ENCODE measurements at regions not wholly inside any gene's neighbourhood (a gene's known extent, or its start where the extent isn't known, plus 50 kb on each side); places are given as distances from the start of the nearest gene placed in this dataset.

DNA sequence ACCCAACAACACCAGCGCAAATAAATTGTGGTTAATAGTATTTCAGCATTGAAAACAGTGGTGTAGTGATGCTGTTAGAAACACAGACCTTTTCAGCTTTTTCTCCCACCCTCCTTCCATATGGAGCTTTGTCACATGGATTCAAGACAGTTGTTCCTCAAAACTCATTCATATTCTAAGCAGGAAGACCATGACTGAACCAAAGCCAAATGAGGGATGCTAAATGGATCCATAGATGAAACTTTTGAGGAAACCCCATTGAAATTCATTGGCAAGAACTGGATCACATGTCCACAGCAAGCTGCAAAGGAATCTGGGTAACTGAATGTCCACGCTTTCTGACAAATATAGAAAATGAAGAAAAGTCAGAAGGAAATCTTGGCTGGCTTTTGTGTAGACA lies 615.1 kb upstream of the NETO1 start:
- H3K4me3 ChIP-seq, result no peak overlapping the region
- no peaks in the 10 kb centered on the region for H3K36me3 ChIP-seq
- TF ChIP-seq CTCF (IDR thresholded peaks at IDR 0.05), result no peak
- no peaks in the 10 kb centered on the region for H3K9me3 ChIP-seq
- ATAC-seq (no peak), DNase-seq (no peak), FAIRE-seq (no peak)
- no peak overlapping the region for H3K27ac ChIP-seq
- no peaks in the 10 kb centered on the region for H3K4me1 ChIP-seq
- no peaks in the 10 kb centered on the region for H3K27me3 ChIP-seq
- intact Hi-C loops (cut with DNase I), result no loop called here
- 74 to 90% methylated on average over 2 of the region's 2 CpGs for WGBS, 2 donors

DNA sequence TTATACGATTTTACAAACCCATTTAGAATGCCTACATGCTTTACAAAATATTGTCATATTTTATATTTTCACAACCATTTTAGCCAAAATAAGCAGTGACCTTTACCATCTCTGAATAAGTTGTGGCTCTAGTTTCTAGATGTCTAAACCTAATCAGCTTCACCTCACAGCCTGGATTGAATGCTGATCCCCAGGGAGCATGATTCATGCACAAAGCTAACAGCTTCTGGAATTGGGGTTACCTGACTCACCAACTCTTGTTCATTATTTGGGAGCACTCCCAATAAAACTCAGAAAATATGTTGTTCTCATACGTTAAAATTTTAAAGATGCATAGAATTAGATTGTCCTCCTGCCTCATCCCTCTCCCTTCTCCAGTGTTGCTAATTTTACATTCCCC lies 611.7 kb upstream of the NETO1 start:
- Histone ChIP-seq H3K27ac (no peak overlapping the region), H3K4me3 (no peak overlapping the region), H3K9me3 (no peaks in the 10 kb centered on the region), H3K4me1 (no peaks in the 10 kb centered on the region), H3K27me3 (no peaks in the 10 kb centered on the region), H3K36me3 (no peaks in the 10 kb centered on the region)
- ATAC-seq (no peak), DNase-seq (no peak), FAIRE-seq (no peak)
- no peak for TF ChIP-seq CTCF (IDR thresholded peaks at IDR 0.05)
- WGBS, 2 donors, result 47 to 57% methylated on average over 2 of the region's 2 CpGs
- intact Hi-C loops (cut with DNase I), result no loop called here

GRCh38 chr18:73478191-73478590 lies 610.4 kb upstream of the NETO1 start:
- DNase-seq (no peak), ATAC-seq (no peak), FAIRE-seq (no peak)
- H3K4me1 ChIP-seq, result no peaks in the 10 kb centered on the region
- WGBS, 2 donors, result 59 to 82% methylated on average over 2 of the region's 2 CpGs
- intact Hi-C loops (cut with DNase I), result no loop called here
- no peaks in the 10 kb centered on the region for H3K9me3 ChIP-seq
- no peak overlapping the region for H3K4me3 ChIP-seq
- H3K27me3 ChIP-seq, result no peaks in the 10 kb centered on the region
- no peak overlapping the region for H3K27ac ChIP-seq
- TF ChIP-seq CTCF (IDR thresholded peaks at IDR 0.05), result no peak
- no peaks in the 10 kb centered on the region for H3K36me3 ChIP-seq

- no peaks in the 10 kb centered on the region for H3K27me3 ChIP-seq
- intact Hi-C loops (cut with DNase I), result no loop called here
- no peaks in the 10 kb centered on the region for H3K4me1 ChIP-seq
- TF ChIP-seq CTCF (IDR thresholded peaks at IDR 0.05), result no peak
- FAIRE-seq, result no peak
- H3K4me3 ChIP-seq, result no peak overlapping the region
- DNase-seq, result no peak
- ATAC-seq, result no peak
- H3K27ac ChIP-seq, result no peak overlapping the region
- H3K9me3 ChIP-seq, result no peaks in the 10 kb centered on the region
- H3K36me3 ChIP-seq, result no peaks in the 10 kb centered on the region
- 66 to 77% methylated on average over 3 of the region's 3 CpGs for WGBS, 2 donors
These were observed 608.2 kb upstream of the NETO1 start for GRCh38 chr18:73476031-73476430.

GRCh38 chr18:73462092-73462491 lies 594.3 kb upstream of the NETO1 start:
- peaks cover 0 to 3% (median 0%) of the 10 kb centered on the region in 3 donors for H3K4me1 ChIP-seq
- WGBS, 2 donors, result 5 to 9% methylated on average over 2 of the region's 2 CpGs
- no peaks in the 10 kb centered on the region for H3K36me3 ChIP-seq
- H3K9me3 ChIP-seq, result no peaks in the 10 kb centered on the region
- H3K27ac ChIP-seq, result peak overlapping the region in 2 of 4 donors; percentile 10 to 31
- FAIRE-seq, result no peak
- H3K4me3 ChIP-seq, result no peak overlapping the region
- no peaks in the 10 kb centered on the region for H3K27me3 ChIP-seq
- TF ChIP-seq CTCF (IDR thresholded peaks at IDR 0.05), result no peak
- peak in 3 of 6 donors; percentile 4 to 33 (median 18) for DNase-seq
- ATAC-seq, result peak in 3 of 4 donors; percentile 49 to 77 (median 77)
- intact Hi-C loops (cut with DNase I), result no loop called here
